ENCODE measurements at regions not wholly inside any gene's neighbourhood (a gene's known extent, or its start where the extent isn't known, plus 50 kb on each side); places are given as distances from the start of the nearest gene placed in this dataset.
"Not testable (repeated sequence)": the region's sequence is repeated elsewhere in the genome, so short reads cannot be mapped to it uniquely, and the experiment has no call there.

- Histone ChIP-seq H3K4me3 (ENCODE audit: low read length in 2 of 2) (no peak overlapping the region), H3K9me3 (ENCODE audit: control insufficient read depth in 1 of 2, low read length in 2 of 2) (no peaks in the 10 kb centered on the region), H3K36me3 (ENCODE audit: insufficient read depth, low read length) (no peaks in the 10 kb centered on the region), H3K27ac (ENCODE audit: low read depth, low read length) (no peak overlapping the region), H3K4me1 (ENCODE audit: insufficient read depth, low read length) (no peaks in the 10 kb centered on the region), H3K27me3 (ENCODE audit: insufficient read depth, low read length) (no peaks in the 10 kb centered on the region)
- no peak for DNase-seq
- Mint-ChIP-seq H3K9me3 (no peaks in the 10 kb centered on the region), H3K36me3 (no peaks in the 10 kb centered on the region), H3K27me3 (peaks cover 1 to 5% of the 10 kb centered on the region in 2 donors), H3K4me1 (no peaks in the 10 kb centered on the region), H3K4me3 (no peak overlapping the region), H3K27ac (no peak overlapping the region)
- ChIA-PET POLR2A (ENCODE audit: partially characterized antibody) (no interaction called here), CTCF (ENCODE audit: partially characterized antibody) (no interaction called here)
- intact Hi-C loops (cut with micrococcal nuclease), result no loop called here
These were observed 175.0 kb upstream of the SULF2 start for GRCh38 chr20:47960277-47960676.

GRCh38 chr20:47957989-47958801, 172.9 kb upstream of the SULF2 start:
- H3K4me3 Mint-ChIP-seq; H3K27me3 ChIP-seq (ENCODE audit: insufficient read depth, low read length); CTCF ChIA-PET (ENCODE audit: partially characterized antibody); intact Hi-C loops (cut with micrococcal nuclease); H3K4me3 ChIP-seq (ENCODE audit: low read length in 2 of 2); H3K27me3 Mint-ChIP-seq; DNase-seq; H3K27ac Mint-ChIP-seq; POLR2A ChIA-PET (ENCODE audit: partially characterized antibody); H3K36me3 Mint-ChIP-seq; H3K36me3 ChIP-seq (ENCODE audit: insufficient read depth, low read length); H3K9me3 ChIP-seq (ENCODE audit: control insufficient read depth in 1 of 2, low read length in 2 of 2); H3K4me1 Mint-ChIP-seq; H3K4me1 ChIP-seq (ENCODE audit: insufficient read depth, low read length); H3K9me3 Mint-ChIP-seq; H3K27ac ChIP-seq (ENCODE audit: low read depth, low read length): not testable (repeated sequence)

GRCh38 chr20:47957135-47957534, 171.9 kb upstream of the SULF2 start:
- Mint-ChIP-seq H3K4me1 (no peaks in the 10 kb centered on the region), H3K27ac (no peak overlapping the region), H3K36me3 (no peaks in the 10 kb centered on the region), H3K27me3 (peaks cover 4 to 14% of the 10 kb centered on the region in 2 donors), H3K4me3 (no peak overlapping the region), H3K9me3 (no peaks in the 10 kb centered on the region)
- intact Hi-C loops (cut with micrococcal nuclease), result no loop called here
- Histone ChIP-seq H3K27ac (ENCODE audit: low read depth, low read length) (no peak overlapping the region), H3K36me3 (ENCODE audit: insufficient read depth, low read length) (no peaks in the 10 kb centered on the region), H3K4me1 (ENCODE audit: insufficient read depth, low read length) (no peaks in the 10 kb centered on the region), H3K4me3 (ENCODE audit: low read length in 2 of 2) (no peak overlapping the region), H3K27me3 (ENCODE audit: insufficient read depth, low read length) (no peaks in the 10 kb centered on the region), H3K9me3 (ENCODE audit: control insufficient read depth in 1 of 2, low read length in 2 of 2) (no peaks in the 10 kb centered on the region)
- ChIA-PET CTCF (ENCODE audit: partially characterized antibody) (no interaction called here), POLR2A (ENCODE audit: partially characterized antibody) (no interaction called here)
- no peak for DNase-seq

- H3K36me3 ChIP-seq (ENCODE audit: insufficient read depth, low read length), result no peaks in the 10 kb centered on the region
- Mint-ChIP-seq H3K27me3 (peaks cover 4 to 14% of the 10 kb centered on the region in 2 donors), H3K36me3 (no peaks in the 10 kb centered on the region), H3K4me1 (no peaks in the 10 kb centered on the region), H3K4me3 (no peak overlapping the region), H3K9me3 (no peaks in the 10 kb centered on the region), H3K27ac (no peak overlapping the region)
- no peaks in the 10 kb centered on the region for H3K9me3 ChIP-seq (ENCODE audit: control insufficient read depth in 1 of 2, low read length in 2 of 2)
- ChIA-PET POLR2A (ENCODE audit: partially characterized antibody) (no interaction called here), CTCF (ENCODE audit: partially characterized antibody) (no interaction called here)
- H3K4me3 ChIP-seq (ENCODE audit: low read length in 2 of 2), result no peak overlapping the region
- H3K27ac ChIP-seq (ENCODE audit: low read depth, low read length), result no peak overlapping the region
- H3K4me1 ChIP-seq (ENCODE audit: insufficient read depth, low read length), result no peaks in the 10 kb centered on the region
- intact Hi-C loops (cut with micrococcal nuclease), result no loop called here
- no peak for DNase-seq
- no peaks in the 10 kb centered on the region for H3K27me3 ChIP-seq (ENCODE audit: insufficient read depth, low read length)
These were observed 171.2 kb upstream of the SULF2 start for GRCh38 chr20:47956268-47956995.

- DNase-seq, result no peak
- intact Hi-C loops (cut with micrococcal nuclease), result no loop called here
- Histone ChIP-seq H3K4me3 (ENCODE audit: low read length in 2 of 2) (no peak overlapping the region), H3K4me1 (ENCODE audit: insufficient read depth, low read length) (no peaks in the 10 kb centered on the region), H3K27ac (ENCODE audit: low read depth, low read length) (no peak overlapping the region), H3K27me3 (ENCODE audit: insufficient read depth, low read length) (no peaks in the 10 kb centered on the region), H3K9me3 (ENCODE audit: control insufficient read depth in 1 of 2, low read length in 2 of 2) (no peaks in the 10 kb centered on the region), H3K36me3 (ENCODE audit: insufficient read depth, low read length) (no peaks in the 10 kb centered on the region)
- no peaks in the 10 kb centered on the region for H3K36me3 Mint-ChIP-seq
- no peaks in the 10 kb centered on the region for H3K4me1 Mint-ChIP-seq
- H3K27me3 Mint-ChIP-seq, result peaks cover 4 to 12% of the 10 kb centered on the region in 2 donors
- H3K4me3 Mint-ChIP-seq, result no peak overlapping the region
- no peak overlapping the region for H3K27ac Mint-ChIP-seq
- ChIA-PET CTCF (ENCODE audit: partially characterized antibody) (no interaction called here), POLR2A (ENCODE audit: partially characterized antibody) (no interaction called here)
- no peaks in the 10 kb centered on the region for H3K9me3 Mint-ChIP-seq
These were observed 168.2 kb upstream of the SULF2 start for GRCh38 chr20:47953471-47953870.

- Mint-ChIP-seq H3K27me3 (peaks cover 4 to 12% of the 10 kb centered on the region in 2 donors), H3K4me3 (no peak overlapping the region), H3K27ac (no peak overlapping the region), H3K36me3 (no peaks in the 10 kb centered on the region), H3K4me1 (no peaks in the 10 kb centered on the region), H3K9me3 (no peaks in the 10 kb centered on the region)
- POLR2A ChIA-PET (ENCODE audit: partially characterized antibody), result no interaction called here
- CTCF ChIA-PET (ENCODE audit: partially characterized antibody), result no interaction called here
- H3K27ac ChIP-seq (ENCODE audit: low read depth, low read length), result no peak overlapping the region
- no peaks in the 10 kb centered on the region for H3K36me3 ChIP-seq (ENCODE audit: insufficient read depth, low read length)
- H3K4me3 ChIP-seq (ENCODE audit: low read length in 2 of 2), result no peak overlapping the region
- H3K27me3 ChIP-seq (ENCODE audit: insufficient read depth, low read length), result no peaks in the 10 kb centered on the region
- no peaks in the 10 kb centered on the region for H3K9me3 ChIP-seq (ENCODE audit: control insufficient read depth in 1 of 2, low read length in 2 of 2)
- DNase-seq, result no peak
- no peaks in the 10 kb centered on the region for H3K4me1 ChIP-seq (ENCODE audit: insufficient read depth, low read length)
- intact Hi-C loops (cut with micrococcal nuclease), result no loop called here
These were observed 166.8 kb upstream of the SULF2 start for GRCh38 chr20:47952023-47952564.

- Mint-ChIP-seq H3K9me3 (no peaks in the 10 kb centered on the region), H3K4me3 (no peak overlapping the region), H3K36me3 (no peaks in the 10 kb centered on the region), H3K4me1 (no peaks in the 10 kb centered on the region), H3K27me3 (peaks cover 8 to 12% of the 10 kb centered on the region in 2 donors), H3K27ac (no peak overlapping the region)
- POLR2A ChIA-PET (ENCODE audit: partially characterized antibody), result no interaction called here
- H3K27ac ChIP-seq (ENCODE audit: low read depth, low read length), result no peak overlapping the region
- no peak overlapping the region for H3K4me3 ChIP-seq (ENCODE audit: low read length in 2 of 2)
- CTCF ChIA-PET (ENCODE audit: partially characterized antibody), result no interaction called here
- no peaks in the 10 kb centered on the region for H3K36me3 ChIP-seq (ENCODE audit: insufficient read depth, low read length)
- no peaks in the 10 kb centered on the region for H3K4me1 ChIP-seq (ENCODE audit: insufficient read depth, low read length)
- intact Hi-C loops (cut with micrococcal nuclease), result no loop called here
- no peak for DNase-seq
- H3K27me3 ChIP-seq (ENCODE audit: insufficient read depth, low read length), result no peaks in the 10 kb centered on the region
- H3K9me3 ChIP-seq (ENCODE audit: control insufficient read depth in 1 of 2, low read length in 2 of 2), result no peaks in the 10 kb centered on the region
These were observed 166.3 kb upstream of the SULF2 start for GRCh38 chr20:47951521-47951971.
